ENCODE measurements at regions not wholly inside any gene's neighbourhood (a gene's known extent, or its start where the extent isn't known, plus 50 kb on each side); places are given as distances from the start of the nearest gene placed in this dataset.

GRCh38 chr5:90095292-90096060, 314.1 kb downstream of the CETN3 start:
- Histone ChIP-seq H3K4me3 (replicated peaks in 1 of 3; ENCODE audit: insufficient read depth in 1 of 3, low read depth in 1 of 3, low read length in 3 of 3) (no peak overlapping the region), H3K4me2 (ENCODE audit: insufficient read depth, low read length) (no peak overlapping the region), H3K4me1 (ENCODE audit: control insufficient read depth, extremely low read depth, insufficient read depth, low read length) (peaks cover 2% of the 10 kb centered on the region), H3K9ac (replicated peaks; ENCODE audit: extremely low read depth, insufficient read depth, low read length) (no peak overlapping the region), H3K27me3 (ENCODE audit: control insufficient read depth in 2 of 2, insufficient read depth in 2 of 2, low read length in 2 of 2) (no peaks in the 10 kb centered on the region), H2AFZ (ENCODE audit: low read depth, low read length) (no peak overlapping the region), H4K20me1 (replicated peaks; ENCODE audit: control insufficient read depth, extremely low read depth, insufficient read depth, low read length) (no peaks in the 10 kb centered on the region), H3K79me2 (ENCODE audit: control insufficient read depth, insufficient read depth, low read length) (no peaks in the 10 kb centered on the region), H3K27ac (ENCODE audit: insufficient read depth, low read depth, low read length) (no peak overlapping the region), H3K36me3 (ENCODE audit: control insufficient read depth in 2 of 2, extremely low read depth in 1 of 2, insufficient read depth in 2 of 2, low read length in 2 of 2) (no peaks in the 10 kb centered on the region), H3K9me1 (replicated peaks; ENCODE audit: control insufficient read depth, extremely low read depth, insufficient read depth, low read length) (no peaks in the 10 kb centered on the region), H3K9me3 (replicated peaks; ENCODE audit: control insufficient read depth, insufficient read depth, low read length) (no peaks in the 10 kb centered on the region)
- no peak for FAIRE-seq
- no peak for DNase-seq (ENCODE audit: low read depth, low spot score)
- intact Hi-C loops (cut with micrococcal nuclease), result no loop called here
- CTCF ChIA-PET, result no interaction called here
- dilution Hi-C loops (cut with MboI; ENCODE audit: extremely low pct_ligation_motif_present, low sequenced_read_pairs), result no loop called here
- BruUV-seq (replicated peaks), result no TSS peak
- no peak for TF ChIP-seq JUN (IDR thresholded peaks at IDR 0.05; ENCODE audit: borderline replicate concordance, insufficient read depth, insufficient read length, low read depth)
- no peak for TF ChIP-seq MYC (IDR thresholded peaks at IDR 0.05; ENCODE audit: low read depth, low read length)
- TF ChIP-seq CTCF (IDR thresholded peaks at IDR 0.05; ENCODE audit: extremely low read depth in 1 of 2, insufficient read depth in 1 of 2, low read depth in 1 of 2, low read length in 2 of 2), result no peak
- TF ChIP-seq GATA2 (IDR thresholded peaks at IDR 0.05; ENCODE audit: insufficient read depth, insufficient read length, low read depth, low read length), result no peak
- TF ChIP-seq POLR2AphosphoS5 (IDR thresholded peaks at IDR 0.05; ENCODE audit: insufficient read depth, low read depth, low read length), result no peak
- no peak for TF ChIP-seq POLR2A (IDR thresholded peaks at IDR 0.05; ENCODE audit: low read depth, low read length)
- no peak for TF ChIP-seq FOS (IDR thresholded peaks at IDR 0.05; ENCODE audit: borderline replicate concordance, insufficient read depth, low read length)
- TF ChIP-seq MAX (IDR thresholded peaks at IDR 0.05; ENCODE audit: insufficient read depth, insufficient read length), result no peak
- TF ChIP-seq EZH2 (IDR thresholded peaks at IDR 0.05; ENCODE audit: borderline replicate concordance, low read depth, low read length, severe bottlenecking), result no peak
- POLR2A ChIA-PET, result no interaction called here

Data from endothelial cell of umbilical vein (primary cell).